ENCODE measurements at regions not wholly inside any gene's neighbourhood (a gene's known extent, or its start where the extent isn't known, plus 50 kb on each side); places are given as distances from the start of the nearest gene placed in this dataset.
"Not testable (repeated sequence)": the region's sequence is repeated elsewhere in the genome, so short reads cannot be mapped to it uniquely, and the experiment has no call there.

DNA sequence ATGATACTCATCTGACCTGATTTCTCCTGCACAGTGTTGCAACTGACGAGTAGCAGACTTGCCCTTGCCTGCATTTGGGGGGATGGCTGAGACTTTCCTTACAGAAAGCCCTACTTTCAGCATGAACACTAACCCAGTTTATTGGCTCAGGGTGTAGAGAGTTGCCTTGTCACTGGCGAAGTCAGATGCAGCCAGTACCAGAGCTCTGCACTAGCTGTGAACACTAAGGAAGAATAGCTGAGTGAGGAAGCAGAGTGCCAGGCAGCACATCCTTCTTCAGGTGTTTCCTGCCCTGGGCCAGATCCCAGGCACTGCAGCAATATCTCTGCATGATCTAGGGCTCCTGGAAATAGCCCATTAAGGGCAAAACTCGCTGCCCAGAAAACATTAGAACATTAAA lies 154.0 kb upstream of the SYNPR start:
- no peak for DNase-seq

DNA sequence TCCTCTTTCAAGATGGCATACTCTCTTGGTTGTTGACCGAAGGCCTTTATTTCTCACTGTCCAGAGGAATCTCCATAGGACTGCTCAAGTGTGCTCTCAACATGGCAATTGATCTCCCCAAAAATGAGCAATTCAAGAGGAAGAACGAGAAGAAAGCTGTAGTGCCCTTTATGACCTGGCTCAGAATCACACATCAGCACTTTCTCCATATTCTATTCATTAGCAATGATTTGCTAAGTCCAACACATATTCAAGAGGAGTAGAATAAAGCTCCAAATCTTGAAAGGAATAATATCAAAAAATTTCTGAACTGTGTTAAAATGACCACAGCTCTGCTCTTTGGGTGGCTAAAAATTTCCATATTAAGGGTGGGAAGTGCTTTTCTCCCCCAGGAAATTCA lies 151.6 kb upstream of the SYNPR start:
- no peak for DNase-seq

GRCh38 chr3:63128380-63128779 lies 149.7 kb upstream of the SYNPR start:
- DNase-seq, result no peak

GRCh38 chr3:63130625-63131024 lies 147.5 kb upstream of the SYNPR start:
- DNase-seq, result no peak

GRCh38 chr3:63132461-63133250 lies 145.5 kb upstream of the SYNPR start:
- no peak for DNase-seq

- DNase-seq, result no peak
Measured at GRCh38 chr3:63135367-63135766, 142.7 kb upstream of the SYNPR start.

- DNase-seq, result not testable (repeated sequence)
Measured at GRCh38 chr3:63136249-63136648, 141.9 kb upstream of the SYNPR start.

GRCh38 chr3:63142681-63143080 lies 135.4 kb upstream of the SYNPR start:
- DNase-seq, result no peak

DNA sequence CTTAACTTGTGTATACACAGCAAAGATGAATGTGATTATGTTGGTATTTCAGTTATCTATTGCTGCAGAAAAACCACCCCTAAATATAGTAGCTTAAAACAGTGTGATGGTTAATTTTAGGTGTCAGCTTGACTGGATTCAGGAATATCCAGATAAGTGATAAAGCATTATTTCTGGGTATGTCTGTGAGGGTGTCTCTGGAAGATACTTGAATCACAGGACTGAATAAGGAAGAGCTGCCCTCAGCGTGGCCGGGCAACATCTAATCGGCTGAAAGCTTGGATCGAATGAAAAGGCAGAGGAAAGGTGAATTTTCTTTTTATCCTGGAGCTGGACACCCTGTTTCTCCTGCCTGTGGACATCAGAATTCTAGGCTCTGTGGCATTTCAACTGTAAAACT lies 132.0 kb upstream of the SYNPR start:
- DNase-seq, result no peak

- no peak for DNase-seq
Measured at GRCh38 chr3:63150880-63151279, 127.2 kb upstream of the SYNPR start.

DNA sequence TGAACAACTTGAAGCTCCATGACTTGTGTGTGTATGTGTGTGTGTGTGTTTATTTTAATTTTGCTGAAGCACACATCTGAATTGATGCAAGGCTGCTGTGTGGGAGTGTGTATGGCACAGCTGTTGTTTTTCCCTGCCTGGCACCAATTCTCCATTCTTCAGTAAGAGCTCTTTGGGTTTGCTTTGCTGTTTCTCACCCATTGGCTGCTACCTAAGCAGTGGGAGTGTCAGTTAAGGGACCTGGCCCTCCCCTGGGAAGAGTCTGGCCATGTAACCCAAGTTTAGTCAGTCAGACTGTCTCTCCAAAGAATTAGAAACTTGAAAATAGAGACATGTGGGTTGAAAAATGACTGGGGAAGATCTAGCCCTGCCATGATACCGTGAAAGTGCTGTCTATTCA lies 126.2 kb upstream of the SYNPR start:
- no peak for DNase-seq

DNA sequence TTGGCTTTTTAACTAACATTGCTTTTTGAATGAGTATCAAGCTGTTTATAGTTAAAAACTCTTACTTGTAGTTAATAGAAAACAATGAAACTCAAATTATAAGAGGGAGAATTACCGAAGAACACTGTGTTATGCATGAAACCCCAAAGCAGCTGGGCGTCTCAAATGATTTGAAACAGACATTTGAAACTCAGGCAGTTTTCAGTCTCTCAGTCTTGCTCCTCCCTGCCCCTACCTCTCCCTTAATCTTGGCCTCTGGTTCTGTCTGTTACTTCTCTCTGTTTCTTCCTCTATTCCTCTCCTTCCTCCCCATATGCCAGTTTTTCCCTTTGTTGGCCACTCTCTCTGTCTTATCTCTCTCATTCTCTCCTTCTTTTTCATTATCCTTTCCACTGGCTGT lies 118.3 kb upstream of the SYNPR start:
- no peak for DNase-seq

GRCh38 chr3:63167113-63167512 lies 111.0 kb upstream of the SYNPR start:
- no peak for DNase-seq

GRCh38 chr3:63168179-63168578 lies 109.9 kb upstream of the SYNPR start:
- DNase-seq, result no peak

DNA sequence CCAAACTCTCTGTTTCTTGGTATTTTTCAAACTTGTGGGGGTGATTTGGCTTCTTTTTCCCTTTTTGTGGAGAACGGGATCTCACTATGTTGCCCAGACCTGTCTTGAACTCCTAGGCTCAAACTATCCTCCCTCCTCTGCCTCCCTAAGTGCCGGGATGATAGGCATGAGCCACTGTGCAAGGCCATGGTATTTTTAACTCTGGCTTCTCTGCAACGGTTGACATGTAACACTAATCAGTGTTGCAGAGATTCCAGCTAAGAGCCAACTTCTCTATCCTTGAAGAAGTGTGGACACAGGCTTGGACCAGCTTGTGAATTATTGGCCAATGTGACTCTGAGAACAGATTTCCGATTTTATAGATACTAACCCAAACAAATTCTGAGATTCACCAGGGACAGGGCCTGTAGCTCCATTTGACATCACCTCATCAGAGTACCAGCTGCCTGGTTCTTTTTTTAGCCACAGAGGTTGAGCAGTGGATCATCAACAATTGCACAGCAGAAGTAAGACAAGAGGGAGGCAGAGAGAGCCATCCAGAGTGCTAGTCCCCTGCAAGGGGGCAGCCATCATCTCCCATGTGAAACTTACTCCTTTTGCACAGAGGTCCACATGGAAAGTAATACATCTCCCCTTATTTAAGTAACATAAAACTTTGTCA lies 98.1 kb upstream of the SYNPR start:
- no peak for DNase-seq

DNA sequence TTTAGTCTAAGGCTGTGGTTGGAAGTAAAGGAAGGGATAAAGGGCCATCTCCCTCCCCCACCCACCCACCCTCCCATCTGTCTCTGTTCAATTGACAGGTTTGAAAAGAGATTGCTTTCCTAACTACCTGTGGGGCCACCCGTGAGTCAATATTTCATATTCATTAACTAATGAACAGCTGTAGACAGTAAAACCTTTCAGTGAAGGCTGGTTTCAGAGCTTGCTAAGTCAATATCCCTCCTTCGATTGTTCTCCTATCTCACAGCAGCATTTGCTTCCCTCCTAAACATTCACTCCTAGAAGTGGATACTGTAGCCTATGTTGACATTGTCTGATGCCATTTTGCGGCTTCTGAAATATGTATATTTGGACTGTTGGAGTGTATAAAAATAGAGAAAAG lies 85.9 kb upstream of the SYNPR start:
- DNase-seq, result no peak

GRCh38 chr3:63193647-63194046 lies 84.5 kb upstream of the SYNPR start:
- no peak for DNase-seq

GRCh38 chr3:63199606-63200005 lies 78.5 kb upstream of the SYNPR start:
- DNase-seq, result no peak

- DNase-seq, result no peak
Measured at GRCh38 chr3:63202529-63202928, 75.6 kb upstream of the SYNPR start.

DNA sequence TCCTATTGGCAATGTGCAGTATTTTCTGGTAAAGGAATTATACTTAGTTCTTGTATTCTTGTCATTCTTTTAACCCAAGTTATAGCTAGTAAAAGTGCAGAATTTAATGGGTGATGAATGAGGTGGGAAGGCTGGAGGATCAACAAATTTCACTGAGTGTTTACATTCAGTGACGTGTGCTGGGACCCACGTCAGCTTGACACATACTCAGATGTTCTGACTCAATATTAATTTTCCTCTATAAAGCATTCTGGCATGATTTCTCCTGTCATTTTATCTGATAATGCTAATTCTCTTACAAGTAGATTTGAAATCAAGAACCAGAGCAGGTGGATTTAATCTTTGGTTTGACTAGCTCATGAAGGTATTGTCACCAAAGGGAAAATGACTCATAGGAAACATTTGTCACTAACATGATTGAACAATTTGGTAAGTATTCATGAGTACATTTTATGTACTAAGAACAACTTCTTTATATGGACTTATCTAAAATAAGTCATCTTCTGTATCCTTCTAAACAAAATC lies 71.0 kb upstream of the SYNPR start:
- DNase-seq, result no peak

DNA sequence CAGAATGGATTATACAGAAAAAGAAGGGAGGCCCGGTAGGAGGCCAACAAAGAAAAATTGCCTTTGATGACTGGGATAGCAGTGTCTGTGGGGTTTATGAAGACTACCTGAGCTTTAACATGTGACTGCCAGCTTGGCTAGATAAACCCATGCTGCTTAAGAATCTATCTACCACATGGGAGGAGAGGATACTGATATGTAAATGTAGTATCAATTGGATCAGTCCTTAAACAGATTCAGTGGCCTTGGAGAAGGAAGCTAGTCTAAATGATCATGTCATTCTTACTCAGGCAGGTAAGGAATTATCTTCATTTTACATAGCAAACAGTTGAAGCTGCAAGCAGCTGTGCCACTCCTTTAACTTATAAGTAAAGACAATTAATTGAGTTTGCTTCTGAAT lies 50.0 kb upstream of the SYNPR start:
- no peak for DNase-seq
